ENCODE measurements at regions not wholly inside any gene's neighbourhood (a gene's known extent, or its start where the extent isn't known, plus 50 kb on each side); places are given as distances from the start of the nearest gene placed in this dataset.

GRCh38 chr13:29674532-29674931, 79.0 kb upstream of the SLC7A1 start:
- TF ChIP-seq INSM2 (tag by site-specific recombination; IDR thresholded peaks at IDR 0.05): no peak
- no peak for TF ChIP-seq MYNN (tag by site-specific recombination; IDR thresholded peaks at IDR 0.05; ENCODE audit: borderline replicate concordance)
- TF ChIP-seq REST (tag by site-specific recombination; IDR thresholded peaks at IDR 0.05): no peak
- TF ChIP-seq, protein P1, sequence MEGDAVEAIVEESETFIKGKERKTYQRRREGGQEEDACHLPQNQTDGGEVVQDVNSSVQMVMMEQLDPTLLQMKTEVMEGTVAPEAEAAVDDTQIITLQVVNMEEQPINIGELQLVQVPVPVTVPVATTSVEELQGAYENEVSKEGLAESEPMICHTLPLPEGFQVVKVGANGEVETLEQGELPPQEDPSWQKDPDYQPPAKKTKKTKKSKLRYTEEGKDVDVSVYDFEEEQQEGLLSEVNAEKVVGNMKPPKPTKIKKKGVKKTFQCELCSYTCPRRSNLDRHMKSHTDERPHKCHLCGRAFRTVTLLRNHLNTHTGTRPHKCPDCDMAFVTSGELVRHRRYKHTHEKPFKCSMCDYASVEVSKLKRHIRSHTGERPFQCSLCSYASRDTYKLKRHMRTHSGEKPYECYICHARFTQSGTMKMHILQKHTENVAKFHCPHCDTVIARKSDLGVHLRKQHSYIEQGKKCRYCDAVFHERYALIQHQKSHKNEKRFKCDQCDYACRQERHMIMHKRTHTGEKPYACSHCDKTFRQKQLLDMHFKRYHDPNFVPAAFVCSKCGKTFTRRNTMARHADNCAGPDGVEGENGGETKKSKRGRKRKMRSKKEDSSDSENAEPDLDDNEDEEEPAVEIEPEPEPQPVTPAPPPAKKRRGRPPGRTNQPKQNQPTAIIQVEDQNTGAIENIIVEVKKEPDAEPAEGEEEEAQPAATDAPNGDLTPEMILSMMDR (tag by site-specific recombination; IDR thresholded peaks at IDR 0.05): no peak
- TF ChIP-seq ZNF549 (tag by site-specific recombination; IDR thresholded peaks at IDR 0.05): no peak
- TF ChIP-seq ZNF561 (tag by site-specific recombination; IDR thresholded peaks at IDR 0.05; ENCODE audit: borderline replicate concordance): no peak
- TF ChIP-seq ZNF776 (tag by site-specific recombination; IDR thresholded peaks at IDR 0.05; ENCODE audit: borderline replicate concordance): no peak
- TF ChIP-seq, protein P2, sequence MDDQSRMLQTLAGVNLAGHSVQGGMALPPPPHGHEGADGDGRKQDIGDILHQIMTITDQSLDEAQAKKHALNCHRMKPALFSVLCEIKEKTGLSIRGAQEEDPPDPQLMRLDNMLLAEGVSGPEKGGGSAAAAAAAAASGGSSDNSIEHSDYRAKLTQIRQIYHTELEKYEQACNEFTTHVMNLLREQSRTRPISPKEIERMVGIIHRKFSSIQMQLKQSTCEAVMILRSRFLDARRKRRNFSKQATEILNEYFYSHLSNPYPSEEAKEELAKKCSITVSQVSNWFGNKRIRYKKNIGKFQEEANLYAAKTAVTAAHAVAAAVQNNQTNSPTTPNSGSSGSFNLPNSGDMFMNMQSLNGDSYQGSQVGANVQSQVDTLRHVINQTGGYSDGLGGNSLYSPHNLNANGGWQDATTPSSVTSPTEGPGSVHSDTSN (CRISPR knock-in tag; IDR thresholded peaks at IDR 0.05): no peak
- no peak for TF ChIP-seq MEIS1 (CRISPR knock-in tag; IDR thresholded peaks at IDR 0.05; ENCODE audit: borderline replicate concordance)
- TF ChIP-seq ZSCAN5A (tag by site-specific recombination; IDR thresholded peaks at IDR 0.05): no peak
- TF ChIP-seq BCL11A (tag by site-specific recombination; IDR thresholded peaks at IDR 0.05; ENCODE audit: low read depth): no peak
- TF ChIP-seq ZNF18 (tag by site-specific recombination; IDR thresholded peaks at IDR 0.05): no peak
- no peak for TF ChIP-seq ZNF404 (tag by site-specific recombination; IDR thresholded peaks at IDR 0.05)
- no peak for TF ChIP-seq ZNF132 (tag by site-specific recombination; IDR thresholded peaks at IDR 0.05; ENCODE audit: borderline replicate concordance)

All from HEK293 (cell line).